Adrenal gland (tissue), 5 donors: ENCODE measurements at regions not wholly inside any gene's neighbourhood (a gene's known extent, or its start where the extent isn't known, plus 50 kb on each side); places are given as distances from the start of the nearest gene placed in this dataset.

Experiments used
- POLR2A ChIP-seq, 2 donors: fragments of 450-650 bp; IDR thresholded peaks; one replicate each; pipeline ENCODE4 v1.6.1; 2017; ENCODE audit warnings: antibody characterized with exemption in 2 of 2, mild to moderate bottlenecking in 2 of 2, moderate library complexity in 1 of 2
- TF ChIP-seq, protein P1 (sequence below), 6 experiments: fragments of 450-650 bp in 4 of 6; fragments of 200-600 bp in 2 of 6; sonication (generic) in 1 of 6; IDR thresholded peaks; 1 replicate in 5 of 6; 2 replicates in 1 of 6; pipeline versions ENCODE4 v1.5.1 to v1.8.0; 2016 to 2021; ENCODE audit warnings: antibody characterized with exemption in 6 of 6, mild to moderate bottlenecking in 2 of 6, moderate library complexity in 1 of 6
- donor health status: DM: no; HTN: no; CAD: no.

DNA sequence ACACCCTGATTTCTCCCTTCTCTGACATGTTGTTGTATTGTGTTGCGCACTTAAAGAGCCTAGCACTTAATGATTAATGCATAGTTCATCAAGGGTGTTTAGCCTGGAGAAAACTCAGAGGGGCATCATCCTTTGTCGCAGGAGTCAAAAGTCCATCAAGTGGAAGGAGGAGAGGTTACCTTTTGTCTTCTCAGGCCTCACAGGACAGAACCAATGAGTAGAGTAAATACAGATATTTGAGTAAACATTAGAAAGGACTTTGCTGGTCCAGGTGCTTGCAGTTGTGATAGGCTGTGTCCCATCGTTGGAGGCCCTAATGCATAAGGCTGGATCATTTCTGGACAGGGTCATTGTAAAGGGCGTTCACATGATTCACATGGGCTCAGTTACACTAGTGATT, 430.9 kb downstream of the PCNX1 start:
- TF ChIP-seq POLR2A (IDR thresholded peaks at IDR 0.05): no peak
- TF ChIP-seq, protein P1, sequence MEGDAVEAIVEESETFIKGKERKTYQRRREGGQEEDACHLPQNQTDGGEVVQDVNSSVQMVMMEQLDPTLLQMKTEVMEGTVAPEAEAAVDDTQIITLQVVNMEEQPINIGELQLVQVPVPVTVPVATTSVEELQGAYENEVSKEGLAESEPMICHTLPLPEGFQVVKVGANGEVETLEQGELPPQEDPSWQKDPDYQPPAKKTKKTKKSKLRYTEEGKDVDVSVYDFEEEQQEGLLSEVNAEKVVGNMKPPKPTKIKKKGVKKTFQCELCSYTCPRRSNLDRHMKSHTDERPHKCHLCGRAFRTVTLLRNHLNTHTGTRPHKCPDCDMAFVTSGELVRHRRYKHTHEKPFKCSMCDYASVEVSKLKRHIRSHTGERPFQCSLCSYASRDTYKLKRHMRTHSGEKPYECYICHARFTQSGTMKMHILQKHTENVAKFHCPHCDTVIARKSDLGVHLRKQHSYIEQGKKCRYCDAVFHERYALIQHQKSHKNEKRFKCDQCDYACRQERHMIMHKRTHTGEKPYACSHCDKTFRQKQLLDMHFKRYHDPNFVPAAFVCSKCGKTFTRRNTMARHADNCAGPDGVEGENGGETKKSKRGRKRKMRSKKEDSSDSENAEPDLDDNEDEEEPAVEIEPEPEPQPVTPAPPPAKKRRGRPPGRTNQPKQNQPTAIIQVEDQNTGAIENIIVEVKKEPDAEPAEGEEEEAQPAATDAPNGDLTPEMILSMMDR (IDR thresholded peaks at IDR 0.05): no peak
